OCI-LY1 (cell line): ENCODE measurements at regions not wholly inside any gene's neighbourhood (a gene's known extent, or its start where the extent isn't known, plus 50 kb on each side); places are given as distances from the start of the nearest gene placed in this dataset.
"Not testable (repeated sequence)": the region's sequence is repeated elsewhere in the genome, so short reads cannot be mapped to it uniquely, and the experiment has no call there.

Experiments used
- CTCF ChIP-seq: fragments of 200-600 bp; sonication (generic), shearing (Covaris generic); IDR thresholded peaks from 2 replicates; pipeline ENCODE4 v1.5.1; 2017; ENCODE audit warnings: mild to moderate bottlenecking, antibody characterized with exemption, low read length, moderate library complexity, mixed read lengths
- EZH2 ChIP-seq: fragments of 200-600 bp; sonication (generic), shearing (Covaris generic); IDR thresholded peaks from 2 replicates; pipeline ENCODE4 v1.8.0; 2017; ENCODE audit warnings: borderline replicate concordance, mixed run types, mild to moderate bottlenecking, antibody characterized with exemption, low read length, moderate library complexity, mixed read lengths

- TF ChIP-seq CTCF, EZH2: not testable (repeated sequence)
These were observed 762.6 kb upstream of the CDH10 start for GRCh38 chr5:25407365-25407764.
